ENCODE measurements at regions not wholly inside any gene's neighbourhood (a gene's known extent, or its start where the extent isn't known, plus 50 kb on each side); places are given as distances from the start of the nearest gene placed in this dataset.

DNA sequence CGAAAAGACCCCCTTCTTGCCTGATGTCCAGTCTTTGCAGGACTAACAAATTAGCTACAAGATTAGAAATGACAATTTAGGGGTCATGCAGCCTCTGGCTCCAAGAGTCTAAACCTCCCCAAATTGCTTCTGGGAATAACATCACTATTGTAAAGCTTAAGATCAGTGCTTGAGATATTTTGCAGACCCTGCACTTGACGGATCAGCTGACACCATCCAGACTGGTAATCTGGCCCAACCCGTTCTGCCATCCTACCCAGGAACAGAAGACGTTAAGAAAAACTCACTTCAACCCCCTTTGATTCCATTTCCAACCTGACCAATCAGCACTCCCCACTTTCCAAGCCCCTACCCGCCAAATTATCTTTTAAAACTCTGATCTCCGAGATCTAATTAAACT lies 236.7 kb upstream of the KRR1 start:
- TF ChIP-seq, protein P1, sequence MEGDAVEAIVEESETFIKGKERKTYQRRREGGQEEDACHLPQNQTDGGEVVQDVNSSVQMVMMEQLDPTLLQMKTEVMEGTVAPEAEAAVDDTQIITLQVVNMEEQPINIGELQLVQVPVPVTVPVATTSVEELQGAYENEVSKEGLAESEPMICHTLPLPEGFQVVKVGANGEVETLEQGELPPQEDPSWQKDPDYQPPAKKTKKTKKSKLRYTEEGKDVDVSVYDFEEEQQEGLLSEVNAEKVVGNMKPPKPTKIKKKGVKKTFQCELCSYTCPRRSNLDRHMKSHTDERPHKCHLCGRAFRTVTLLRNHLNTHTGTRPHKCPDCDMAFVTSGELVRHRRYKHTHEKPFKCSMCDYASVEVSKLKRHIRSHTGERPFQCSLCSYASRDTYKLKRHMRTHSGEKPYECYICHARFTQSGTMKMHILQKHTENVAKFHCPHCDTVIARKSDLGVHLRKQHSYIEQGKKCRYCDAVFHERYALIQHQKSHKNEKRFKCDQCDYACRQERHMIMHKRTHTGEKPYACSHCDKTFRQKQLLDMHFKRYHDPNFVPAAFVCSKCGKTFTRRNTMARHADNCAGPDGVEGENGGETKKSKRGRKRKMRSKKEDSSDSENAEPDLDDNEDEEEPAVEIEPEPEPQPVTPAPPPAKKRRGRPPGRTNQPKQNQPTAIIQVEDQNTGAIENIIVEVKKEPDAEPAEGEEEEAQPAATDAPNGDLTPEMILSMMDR (conservative IDR thresholded peaks at IDR 0.05; ENCODE audit: low read depth in 2 of 2): no peak
- no peak for TF ChIP-seq POLR2AphosphoS5 (IDR thresholded peaks at IDR 0.05; ENCODE audit: low read depth)

Data from GM23338 (cell line).